Activated naive CD4-positive, alpha-beta T cell (primary cell): ENCODE measurements at regions not wholly inside any gene's neighbourhood (a gene's known extent, or its start where the extent isn't known, plus 50 kb on each side); places are given as distances from the start of the nearest gene placed in this dataset.

Experiments
- DNase-seq, 4 experiments: peaks; one replicate each; lab custom pipeline; 2025; lab: John Stamatoyannopoulos, UW

DNA sequence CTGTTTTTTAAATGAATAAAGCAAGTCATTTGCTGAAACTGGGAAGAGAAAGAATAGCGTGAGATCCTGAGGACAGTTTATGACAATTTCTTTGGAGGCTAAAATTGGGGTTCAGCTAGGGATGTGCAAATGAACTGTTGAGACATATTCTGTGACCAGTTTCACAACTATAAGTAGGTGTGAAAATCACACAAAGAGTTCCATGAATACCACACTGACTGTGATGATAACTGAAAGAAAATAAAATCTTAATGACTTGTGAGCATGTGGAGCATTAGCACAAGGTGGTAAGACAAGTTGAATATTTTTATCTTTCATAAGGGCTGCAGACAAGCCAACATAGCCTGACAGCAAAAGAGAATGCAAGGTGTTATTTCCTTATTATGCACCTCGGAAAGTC, 61.1 kb upstream of the PDGFD start:
- no peak for DNase-seq

DNA sequence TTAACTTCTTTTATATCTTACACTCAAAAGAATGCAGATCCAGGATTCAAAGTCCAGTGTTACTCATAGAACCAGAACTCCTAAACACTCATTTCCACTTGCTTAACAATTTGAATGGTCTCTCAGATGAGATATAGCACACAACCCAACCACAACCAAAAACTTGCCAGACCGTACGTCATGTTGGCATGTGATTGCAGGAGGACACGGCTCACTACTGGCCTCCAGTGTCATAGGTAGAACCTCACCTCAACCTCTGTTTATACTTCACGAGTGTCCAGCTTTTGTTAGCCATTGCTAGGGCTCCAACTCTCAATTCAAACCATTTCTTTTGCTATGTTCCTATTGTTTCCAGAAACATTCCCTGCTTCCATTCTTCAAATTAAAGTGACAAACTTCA, 58.5 kb upstream of the PDGFD start:
- DNase-seq: no peak

DNA sequence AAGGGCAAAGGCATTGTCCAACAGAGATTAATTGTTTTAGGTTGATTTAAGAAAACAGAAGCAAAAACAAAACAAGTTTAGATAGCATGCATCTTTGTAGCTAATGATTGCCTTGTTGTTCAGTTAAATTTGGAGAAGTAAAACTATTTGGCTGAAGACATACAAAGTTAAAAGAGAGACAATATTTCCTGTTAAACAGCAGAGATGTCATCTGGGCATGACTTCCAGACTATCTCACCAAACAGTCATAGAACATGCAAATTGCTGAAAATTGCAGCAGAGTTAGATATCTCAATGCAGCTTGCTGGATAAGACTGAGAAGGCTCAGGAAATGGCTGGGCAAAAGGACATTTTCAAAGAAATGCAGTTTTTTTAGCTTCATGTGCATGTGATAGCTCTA, 57.5 kb upstream of the PDGFD start:
- DNase-seq: no peak

DNA sequence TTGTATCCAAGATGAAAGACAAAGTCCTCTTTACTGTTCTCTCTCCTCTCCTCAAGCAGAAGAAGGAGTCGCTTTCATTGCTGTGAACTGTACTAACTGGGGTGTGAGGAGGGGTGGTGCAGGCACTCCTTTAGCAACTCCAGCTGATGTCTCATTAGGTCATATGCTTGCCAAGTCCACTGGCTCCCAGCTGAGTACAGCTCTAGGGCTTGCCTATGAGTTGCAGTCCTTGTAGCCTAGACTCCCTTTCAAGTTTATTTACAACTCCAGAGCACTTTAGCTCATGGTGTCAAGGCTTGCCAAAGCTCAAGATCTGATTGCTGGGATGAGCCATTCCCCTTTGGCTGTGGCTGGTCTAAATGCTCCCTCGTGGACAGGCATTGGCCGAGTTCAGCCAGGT, 55.1 kb upstream of the PDGFD start:
- DNase-seq: no peak

DNA sequence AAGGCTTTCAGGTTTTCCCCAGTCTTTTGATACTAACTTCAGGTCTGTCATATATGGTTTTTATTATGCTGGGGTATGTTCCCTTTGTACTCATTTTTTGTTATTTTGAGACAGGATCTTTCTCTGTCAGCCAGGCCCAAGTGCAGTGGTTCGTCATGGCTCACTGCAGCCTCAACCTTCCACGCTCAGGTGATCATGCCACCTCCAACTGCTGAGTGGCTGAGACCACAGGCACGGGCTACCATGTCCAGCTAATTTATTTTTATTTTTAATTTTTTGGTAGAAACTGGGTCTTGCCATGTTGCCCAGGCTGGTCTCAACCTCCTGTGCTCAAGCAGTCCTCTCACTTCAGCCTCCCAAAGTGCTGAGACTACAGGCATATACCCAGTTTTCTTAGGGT, 50.6 kb upstream of the PDGFD start:
- no peak for DNase-seq
